H9 (cell line): ENCODE measurements at regions not wholly inside any gene's neighbourhood (a gene's known extent, or its start where the extent isn't known, plus 50 kb on each side); places are given as distances from the start of the nearest gene placed in this dataset.

ENCODE experiments used
- DNase-seq: peaks from one replicate; pipeline ENCODE4 v3.0.0-alpha.2; 2017
- H2AFZ ChIP-seq: one replicate; pipeline ENCODE4 v1.6.1; 2013; ENCODE audit warnings: mild to moderate bottlenecking, low read length, control low read depth, moderate library complexity
- H2AK5ac ChIP-seq: 2 replicates; pipeline ENCODE4 v1.6.1; 2013; ENCODE audit warnings: low read length, control low read depth, mixed read lengths; ENCODE audit not compliant: insufficient read length
- H2BK120ac ChIP-seq: one replicate; pipeline ENCODE4 v1.6.1; 2013; ENCODE audit warnings: low read depth, mild to moderate bottlenecking, low read length, control low read depth, inconsistent platforms; ENCODE audit not compliant: poor library complexity, severe bottlenecking
- H2BK12ac ChIP-seq: 2 replicates; pipeline ENCODE4 v1.6.1; 2013; ENCODE audit warnings: low read length, control low read depth, mixed read lengths, low read depth; ENCODE audit not compliant: insufficient read length
- H2BK15ac ChIP-seq: 2 replicates; pipeline ENCODE4 v1.6.1; 2013; ENCODE audit warnings: low read depth, low read length, control low read depth
- H2BK20ac ChIP-seq: one replicate; pipeline ENCODE4 v1.6.1; 2013; ENCODE audit warnings: low read depth, mild to moderate bottlenecking, low read length, control low read depth, inconsistent platforms; ENCODE audit not compliant: poor library complexity, severe bottlenecking
- H2BK5ac ChIP-seq: 2 replicates; pipeline ENCODE4 v1.6.1; 2013; ENCODE audit warnings: low read length, control low read depth, mixed read lengths; ENCODE audit not compliant: insufficient read length
- H3K14ac ChIP-seq: 2 replicates; pipeline ENCODE4 v1.6.1; 2013; ENCODE audit warnings: low read length, control low read depth; ENCODE audit not compliant: insufficient read depth
- H3K18ac ChIP-seq: 2 replicates; pipeline ENCODE4 v1.6.1; 2013; ENCODE audit warnings: low read depth, mild to moderate bottlenecking, mixed read lengths, low read length, control low read depth; ENCODE audit not compliant: insufficient read length
- H3K23ac ChIP-seq: 2 replicates; pipeline ENCODE4 v1.6.1; 2013; ENCODE audit warnings: low read length, control low read depth, mixed read lengths, low read depth; ENCODE audit not compliant: insufficient read length
- H3K23me2 ChIP-seq: 2 replicates; pipeline ENCODE4 v1.6.1; 2013; ENCODE audit warnings: low read depth, mild to moderate bottlenecking, mixed read lengths, low read length, control low read depth; ENCODE audit not compliant: insufficient read length, poor library complexity, severe bottlenecking
- H3K27ac ChIP-seq: 2 replicates; pipeline ENCODE4 v1.5.1; 2013; ENCODE audit warnings: low read length, control low read depth, mixed read lengths, low read depth; ENCODE audit not compliant: insufficient read length
- H3K27me3 ChIP-seq: 2 replicates; pipeline ENCODE4 v1.6.1; 2013; ENCODE audit warnings: low read length, control low read depth, inconsistent platforms; ENCODE audit not compliant: insufficient read depth
- H3K4ac ChIP-seq: 2 replicates; pipeline ENCODE4 v1.6.1; 2013; ENCODE audit warnings: low read depth, mild to moderate bottlenecking, control low read depth, inconsistent platforms, low read length, moderate library complexity
- H3K4me1 ChIP-seq: 2 replicates; pipeline ENCODE4 v1.6.1; 2013; ENCODE audit warnings: low read length, control low read depth, inconsistent platforms; ENCODE audit not compliant: insufficient read depth
- H3K4me2 ChIP-seq: 2 replicates; pipeline ENCODE4 v1.6.1; 2013; ENCODE audit warnings: low read length, control low read depth, mixed read lengths; ENCODE audit not compliant: insufficient read length, insufficient read depth
- H3K56ac ChIP-seq: 2 replicates; pipeline ENCODE4 v1.6.1; 2013; ENCODE audit warnings: low read depth, mild to moderate bottlenecking, mixed read lengths, low read length, control low read depth; ENCODE audit not compliant: insufficient read length
- H3K79me1 ChIP-seq: 2 replicates; pipeline ENCODE4 v1.6.1; 2013; ENCODE audit warnings: low read depth, mild to moderate bottlenecking, moderate library complexity, low read length, control low read depth, inconsistent platforms; ENCODE audit not compliant: insufficient read depth, poor library complexity, severe bottlenecking
- H3K79me2 ChIP-seq: 2 replicates; pipeline ENCODE4 v1.6.1; 2013; ENCODE audit warnings: low read length, control low read depth, inconsistent platforms; ENCODE audit not compliant: insufficient read depth
- H3K9ac ChIP-seq: 2 replicates; pipeline ENCODE4 v1.6.1; 2013; ENCODE audit warnings: low read length, control low read depth, mixed read lengths; ENCODE audit not compliant: insufficient read length; ENCODE audit errors: extremely low read depth
- H3K9me3 ChIP-seq: one replicate; pipeline ENCODE4 v1.6.1; 2013; ENCODE audit warnings: low read depth, low read length, inconsistent platforms; ENCODE audit not compliant: control insufficient read depth
- H3T11ph ChIP-seq: one replicate; pipeline ENCODE4 v1.6.1; 2013; ENCODE audit warnings: mild to moderate bottlenecking, low read length, control low read depth, inconsistent platforms
- H4K20me1 ChIP-seq: one replicate; pipeline ENCODE4 v1.6.1; 2013; ENCODE audit not compliant: control insufficient read depth, insufficient read length, insufficient read depth
- H4K5ac ChIP-seq: 2 replicates; pipeline ENCODE4 v1.6.1; 2013; ENCODE audit warnings: low read depth, mild to moderate bottlenecking, mixed read lengths, low read length, control low read depth; ENCODE audit not compliant: insufficient read length
- H4K8ac ChIP-seq: replicated peaks from 2 replicates; pipeline ENCODE4 v1.6.1; 2013; ENCODE audit warnings: low read length, control low read depth, mixed read lengths, low read depth; ENCODE audit not compliant: insufficient read length
- H4K91ac ChIP-seq: 2 replicates; pipeline ENCODE4 v1.6.1; 2013; ENCODE audit warnings: low read depth, mild to moderate bottlenecking, moderate library complexity, mixed read lengths, low read length, control low read depth; ENCODE audit not compliant: insufficient read length
- H3K27ac Mint-ChIP-seq, 3 experiments: 2 replicates in 2 of 3; 3 replicates in 1 of 3; pipeline ENCODE4 v1.8.0; 2020 to 2021; ENCODE audit warnings: mixed read lengths in 3 of 3, mild to moderate bottlenecking in 1 of 3, moderate library complexity in 1 of 3
- H3K27me3 Mint-ChIP-seq: 2 replicates; pipeline ENCODE4 v1.8.0; 2021; ENCODE audit warnings: low read depth, mild to moderate bottlenecking, moderate library complexity, mixed read lengths
- H3K36me3 Mint-ChIP-seq, 3 experiments: 2 replicates in 2 of 3; 3 replicates in 1 of 3; pipeline ENCODE4 v1.8.0; 2020 to 2021; ENCODE audit warnings: low read depth in 3 of 3, mixed read lengths in 3 of 3; ENCODE audit not compliant: insufficient read depth in 1 of 3
- H3K4me1 Mint-ChIP-seq, 2 experiments: 2 replicates each; pipeline ENCODE4 v1.8.0; 2020; ENCODE audit warnings: mixed read lengths in 2 of 2
- H3K4me3 Mint-ChIP-seq, 2 experiments: 2 replicates in 1 of 2; 3 replicates in 1 of 2; pipeline ENCODE4 v1.8.0; 2020 to 2021; ENCODE audit warnings: mild to moderate bottlenecking in 2 of 2, mixed read lengths in 2 of 2, moderate library complexity in 1 of 2
- H3K9me3 Mint-ChIP-seq, 2 experiments: 2 replicates in 1 of 2; 3 replicates in 1 of 2; pipeline ENCODE4 v1.8.0; 2020; ENCODE audit warnings: mild to moderate bottlenecking in 2 of 2, mixed read lengths in 2 of 2, moderate library complexity in 1 of 2
- CTCF ChIP-seq: fragments of 200-600 bp; sonication (generic); conservative IDR thresholded peaks from 3 replicates; pipeline ENCODE4 v1.8.0; 2021; ENCODE audit warnings: antibody characterized with exemption, mild to moderate bottlenecking
- WGBS: extraction: QIAGEN DNeasy Blood & Tissue Kit; methylation state at CpG from one replicate; pipeline ENCODE4 v1.1.7; 2013; ENCODE audit warnings: missing lambda C conversion rate, low lambda C conversion rate, mixed read lengths; ENCODE audit not compliant: insufficient read length; ENCODE audit errors: extremely low coverage; 5-methylcytosine and 5-hydroxymethylcytosine counted together

GRCh38 chr1:189152685-189153084, 1325.0 kb downstream of the BRINP3 start:
- Histone ChIP-seq H2BK15ac (no peak overlapping the region), H3K23me2 (no peaks in the 10 kb centered on the region), H3K79me1 (no peaks in the 10 kb centered on the region), H3K9me3 (no peaks in the 10 kb centered on the region), H3K56ac (no peak overlapping the region), H3K27ac (no peak overlapping the region), H2BK120ac (no peak overlapping the region), H3K9ac (no peak overlapping the region), H3K14ac (no peak overlapping the region), H2AK5ac (no peak overlapping the region), H3K4me2 (no peak overlapping the region), H3K4ac (no peak overlapping the region), H3K18ac (no peak overlapping the region), H4K20me1 (no peaks in the 10 kb centered on the region), H3K27me3 (no peaks in the 10 kb centered on the region), H3K23ac (no peak overlapping the region), H4K8ac (no peak overlapping the region), H2AFZ (no peak overlapping the region), H4K5ac (no peak overlapping the region), H3K4me1 (no peaks in the 10 kb centered on the region), H2BK12ac (no peak overlapping the region), H2BK20ac (no peak overlapping the region), H2BK5ac (no peak overlapping the region), H4K91ac (no peak overlapping the region), H3T11ph (no peak overlapping the region), H3K79me2 (no peaks in the 10 kb centered on the region)
- no peak overlapping the region for H3K4me3 Mint-ChIP-seq
- WGBS: no CpG with 5 or more reads among the region's 1 CpG
- no peaks in the 10 kb centered on the region for H3K4me1 Mint-ChIP-seq
- peaks cover 1% of the 10 kb centered on the region; the same call in 1 of the 2 replicates for H3K27me3 Mint-ChIP-seq
- H3K9me3 Mint-ChIP-seq: no peaks in the 10 kb centered on the region
- H3K27ac Mint-ChIP-seq: no peak overlapping the region
- TF ChIP-seq CTCF: no peak
- H3K36me3 Mint-ChIP-seq: no peaks in the 10 kb centered on the region; a peak in 1 of 7 replicates
- no peak for DNase-seq
